ENCODE measurements at regions not wholly inside any gene's neighbourhood (a gene's known extent, or its start where the extent isn't known, plus 50 kb on each side); places are given as distances from the start of the nearest gene placed in this dataset.

DNA sequence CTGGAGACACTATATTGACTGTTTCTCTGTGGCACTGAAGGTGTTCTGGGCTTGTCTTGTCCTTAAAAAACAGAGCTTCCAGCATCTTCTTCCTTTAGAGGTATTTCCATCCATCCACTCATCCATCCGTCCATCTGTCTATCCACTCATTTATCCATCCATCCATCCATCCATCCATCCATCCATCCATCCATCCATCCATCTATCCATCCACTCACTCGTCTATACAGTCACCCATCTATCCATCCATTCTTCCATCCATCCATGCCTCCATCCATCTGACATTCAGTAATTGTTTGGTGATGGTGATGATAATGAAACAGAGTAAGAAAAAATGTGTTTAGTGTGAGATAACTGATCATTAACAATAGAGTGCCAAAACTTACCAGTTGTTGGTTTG is 334.8 kb downstream of the NSG2 start:
- no peak for DNase-seq

DNA sequence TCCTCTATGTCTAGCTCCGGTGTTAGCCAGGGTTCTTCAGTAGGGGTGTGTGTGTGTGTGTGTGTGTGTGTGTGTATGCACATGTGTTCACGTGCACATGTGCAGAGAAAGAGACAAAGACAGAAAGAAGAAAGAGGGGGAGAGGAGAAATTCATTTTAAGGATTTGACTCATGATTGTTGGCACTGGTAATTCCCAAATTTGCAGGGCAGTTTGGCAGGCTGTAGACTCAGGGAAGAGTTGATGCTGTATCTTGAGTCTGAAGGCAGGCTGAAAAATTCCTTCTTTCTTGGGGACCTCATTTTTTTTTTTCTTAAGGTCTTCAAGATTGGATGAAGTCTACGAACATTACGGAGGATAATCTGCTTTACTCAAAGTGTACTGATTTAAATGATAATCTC is 335.7 kb downstream of the NSG2 start:
- DNase-seq, result no peak

DNA sequence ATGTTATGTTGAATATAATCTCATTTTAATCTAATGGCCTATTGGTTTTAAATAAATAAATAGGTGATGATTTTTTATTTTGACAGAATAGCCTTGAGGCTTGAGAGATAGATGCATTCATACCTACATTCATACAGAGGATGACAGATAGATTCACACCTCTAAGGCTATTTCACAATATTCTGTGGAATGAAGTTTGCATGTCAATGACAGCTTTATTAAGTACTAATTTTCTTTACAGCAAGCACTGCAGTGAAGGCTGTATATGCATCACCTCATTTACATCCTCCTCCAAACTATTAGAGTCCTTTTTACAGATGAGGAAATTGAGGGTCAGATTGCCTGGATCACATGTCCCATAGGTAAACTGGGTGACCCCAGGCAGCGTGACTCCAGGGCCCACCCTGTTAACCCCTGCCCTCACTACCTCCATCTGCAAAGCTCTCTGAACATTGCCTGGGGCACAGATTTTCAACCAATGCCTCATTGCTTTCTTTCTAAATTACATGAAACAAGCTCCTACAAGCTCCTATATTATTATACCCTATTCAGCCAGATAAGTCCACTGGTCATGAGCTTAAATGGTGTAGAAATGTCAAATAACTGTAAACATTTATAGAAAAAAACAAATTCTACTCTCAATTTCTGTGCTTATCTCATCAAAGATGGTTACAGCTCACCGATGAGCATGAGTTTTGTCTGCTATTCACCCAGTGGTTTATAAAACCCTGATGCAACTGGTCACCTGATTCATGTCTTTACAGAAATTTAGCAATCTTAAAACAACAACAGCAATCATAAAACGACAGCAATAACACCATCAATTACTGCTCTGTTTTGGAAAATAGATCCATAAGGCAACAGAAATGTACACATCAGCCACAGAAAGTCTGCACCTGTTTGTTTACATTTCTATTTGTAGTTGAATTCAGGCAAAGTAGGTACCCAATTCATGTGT is 338.0 kb downstream of the NSG2 start:
- no peak for DNase-seq

GRCh38 chr5:174384509-174384947 is 339.0 kb downstream of the NSG2 start:
- no peak for DNase-seq

GRCh38 chr5:174386306-174386705 is 338.1 kb upstream of the MSX2 start:
- no peak for DNase-seq

- DNase-seq, result no peak
Observed at GRCh38 chr5:174386846-174387245, 337.5 kb upstream of the MSX2 start.

DNA sequence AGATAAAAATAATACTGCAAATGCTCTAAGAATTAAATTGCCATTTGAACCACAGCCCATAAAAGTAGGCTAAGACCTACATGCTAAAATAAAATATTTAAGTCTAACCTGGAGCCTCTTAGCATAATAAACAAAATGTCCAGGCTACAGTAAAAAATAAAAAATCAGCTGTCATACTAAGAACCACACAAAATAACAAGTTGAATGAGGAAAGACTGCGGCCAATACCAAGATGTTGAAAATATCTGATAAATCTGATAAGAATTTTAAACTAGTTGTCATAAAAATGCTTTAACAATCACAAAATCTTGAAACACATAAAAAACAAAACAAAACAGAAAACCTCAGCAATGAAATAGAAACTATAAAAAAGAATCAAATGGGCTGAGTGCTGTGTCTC is 336.9 kb upstream of the MSX2 start:
- no peak for DNase-seq

GRCh38 chr5:174392892-174393291 is 331.5 kb upstream of the MSX2 start:
- no peak for DNase-seq

GRCh38 chr5:174396541-174396940 is 327.8 kb upstream of the MSX2 start:
- no peak for DNase-seq

DNA sequence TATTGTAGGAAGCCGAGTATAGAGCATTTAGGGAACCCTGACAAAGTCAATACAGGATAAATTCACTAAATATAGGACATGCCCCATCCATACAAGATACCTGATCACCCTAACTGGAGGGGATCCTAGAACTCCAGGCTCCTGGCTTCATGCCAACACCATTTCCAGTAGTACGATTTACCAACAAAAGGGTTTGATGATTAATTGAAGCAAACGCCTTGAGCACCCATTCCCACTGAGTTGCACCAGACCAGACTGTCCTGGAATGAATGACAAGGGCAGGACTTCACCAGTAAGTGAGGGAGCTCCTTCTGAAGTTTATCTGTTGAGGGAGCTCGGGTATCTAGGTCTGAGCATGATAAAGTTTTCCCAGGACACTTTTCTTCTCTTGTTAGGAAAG is 327.2 kb upstream of the MSX2 start:
- no peak for DNase-seq

GRCh38 chr5:174398171-174398570 is 326.2 kb upstream of the MSX2 start:
- no peak for DNase-seq

DNA sequence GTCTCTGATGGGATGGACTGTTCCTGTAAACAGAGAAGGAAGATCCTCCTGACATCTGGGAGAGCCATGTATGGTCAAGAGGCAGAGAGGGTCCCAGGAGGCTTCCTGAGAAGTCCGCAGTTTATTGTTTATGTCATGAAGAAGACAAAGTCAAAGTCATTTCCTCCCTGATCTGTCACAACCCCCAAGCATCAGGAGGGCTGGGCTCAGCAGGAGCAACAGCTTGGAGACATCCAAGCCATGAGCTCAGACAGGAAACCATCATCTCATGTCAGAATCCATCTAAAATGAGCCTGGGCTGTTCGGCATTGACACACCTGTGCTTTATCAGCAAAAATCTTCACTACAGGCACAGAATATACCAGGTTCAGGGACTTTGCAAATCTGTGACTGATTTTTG is 325.0 kb upstream of the MSX2 start:
- DNase-seq, result no peak

GRCh38 chr5:174400461-174400860 is 323.9 kb upstream of the MSX2 start:
- no peak for DNase-seq

DNA sequence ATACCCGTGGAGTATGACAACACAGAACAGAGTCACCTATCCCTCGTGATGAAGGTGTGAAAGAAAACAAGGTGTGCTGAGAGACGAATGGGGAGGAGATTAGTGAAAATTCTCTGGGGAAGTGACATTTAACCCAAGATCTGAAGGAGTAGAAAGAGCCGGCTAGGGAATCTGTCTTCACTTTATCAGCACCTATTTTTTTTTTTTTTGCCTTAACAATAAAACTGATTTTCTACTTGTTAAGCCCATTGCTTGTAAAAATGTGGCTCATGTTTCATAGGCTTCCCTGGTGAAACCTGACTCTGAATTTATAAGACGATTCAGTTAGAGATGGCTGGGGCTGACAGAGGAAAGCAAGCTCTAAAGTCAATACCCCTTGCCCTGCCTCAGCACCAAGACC is 322.6 kb upstream of the MSX2 start:
- DNase-seq, result no peak

GRCh38 chr5:174402222-174402812 is 322.1 kb upstream of the MSX2 start:
- DNase-seq, result no peak

- no peak for DNase-seq
Observed at GRCh38 chr5:174404848-174405247, 319.5 kb upstream of the MSX2 start.

- DNase-seq, result no peak
Observed at GRCh38 chr5:174409070-174409469, 315.3 kb upstream of the MSX2 start.

DNA sequence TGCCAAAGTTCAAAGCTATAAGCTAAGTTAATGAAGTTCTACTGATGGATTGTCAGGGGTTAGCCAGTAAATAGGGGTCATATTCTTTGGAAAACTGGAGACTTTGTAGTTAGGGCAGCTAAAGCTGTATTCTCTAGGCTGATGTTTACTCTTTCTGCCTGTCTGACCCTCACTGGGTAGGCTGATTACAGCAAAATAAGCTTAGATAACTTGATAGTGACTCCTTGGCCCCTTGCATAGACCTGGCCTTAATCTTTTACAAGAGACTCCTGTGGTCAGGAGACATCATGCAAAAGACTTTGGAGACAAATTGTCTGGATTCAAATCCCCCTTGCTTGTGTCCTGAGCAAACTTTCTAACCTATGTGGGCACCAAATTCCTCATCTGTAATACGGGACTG is 314.4 kb upstream of the MSX2 start:
- no peak for DNase-seq

DNA sequence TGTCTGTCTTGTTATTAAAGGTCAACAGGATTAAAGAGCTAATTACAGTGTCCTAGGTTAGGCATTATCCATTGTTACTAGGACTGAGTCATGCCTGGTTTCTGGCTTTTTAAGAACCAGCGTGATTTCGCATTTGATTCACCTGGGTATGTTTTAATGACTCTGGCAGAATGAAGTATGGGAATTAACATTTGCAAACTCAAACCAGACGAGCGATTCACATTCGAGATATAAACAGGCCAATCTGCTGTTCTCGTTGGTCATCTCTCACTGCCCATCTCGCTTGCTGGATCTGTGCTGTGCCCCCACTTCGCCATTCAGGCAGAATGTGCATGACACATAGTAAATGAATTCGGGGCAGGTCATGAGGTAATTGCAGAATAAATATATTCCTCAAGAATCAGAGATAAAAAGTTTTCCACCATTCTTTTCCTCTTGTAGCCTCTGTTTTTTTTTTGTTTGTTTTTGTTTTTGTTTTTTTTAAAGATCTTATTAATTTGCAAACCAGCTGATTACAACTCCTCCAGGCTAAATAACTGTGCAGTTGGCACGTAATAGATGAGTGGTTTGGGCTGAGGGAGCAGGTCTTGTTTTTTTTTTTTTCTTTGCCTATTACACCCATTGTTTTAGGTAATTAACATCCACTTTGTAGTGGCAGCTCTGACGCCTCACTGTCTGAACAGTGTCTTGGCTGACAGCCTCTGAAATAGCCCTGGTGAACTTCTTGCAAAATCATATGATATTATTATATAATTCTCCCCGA is 313.5 kb upstream of the MSX2 start:
- DNase-seq, result no peak

DNA sequence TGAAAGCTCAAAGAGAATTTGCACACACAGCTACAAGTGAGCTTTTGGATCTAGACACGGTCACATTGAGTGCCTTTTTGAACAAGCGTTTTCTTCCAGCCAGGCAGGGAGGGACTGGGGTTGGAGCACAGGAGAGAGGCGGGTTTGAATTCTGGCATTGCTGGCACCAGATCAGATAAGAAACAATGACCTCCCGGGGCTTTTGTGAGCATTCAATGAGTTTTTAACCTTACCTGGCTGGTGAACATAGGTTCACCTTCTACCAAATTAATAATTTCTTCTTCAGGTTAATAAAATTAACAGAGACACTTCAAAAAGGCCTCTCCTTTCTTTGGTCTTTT is 312.9 kb upstream of the MSX2 start:
- no peak for DNase-seq

DNA sequence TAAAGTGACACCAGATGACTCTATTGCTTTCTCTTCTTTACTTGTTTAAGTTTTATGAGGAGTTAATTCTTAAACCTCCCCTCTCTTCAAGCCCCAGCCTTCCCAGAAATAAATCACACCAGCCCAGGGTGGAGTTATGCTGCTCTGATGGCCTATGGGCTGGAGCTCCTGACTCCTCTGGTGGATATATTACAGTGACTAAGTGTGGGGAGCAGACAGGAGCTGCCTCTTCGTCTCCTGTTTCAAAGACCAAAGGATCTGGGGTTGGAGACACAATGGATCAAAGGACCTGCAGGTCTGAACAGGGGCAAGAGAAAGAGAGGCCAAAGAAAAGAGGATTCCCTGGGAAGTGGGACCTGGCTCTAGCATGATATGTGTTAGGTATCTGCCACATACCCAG is 312.0 kb upstream of the MSX2 start:
- DNase-seq, result no peak

GRCh38 chr5:174412941-174413340 is 311.4 kb upstream of the MSX2 start:
- no peak for DNase-seq

DNA sequence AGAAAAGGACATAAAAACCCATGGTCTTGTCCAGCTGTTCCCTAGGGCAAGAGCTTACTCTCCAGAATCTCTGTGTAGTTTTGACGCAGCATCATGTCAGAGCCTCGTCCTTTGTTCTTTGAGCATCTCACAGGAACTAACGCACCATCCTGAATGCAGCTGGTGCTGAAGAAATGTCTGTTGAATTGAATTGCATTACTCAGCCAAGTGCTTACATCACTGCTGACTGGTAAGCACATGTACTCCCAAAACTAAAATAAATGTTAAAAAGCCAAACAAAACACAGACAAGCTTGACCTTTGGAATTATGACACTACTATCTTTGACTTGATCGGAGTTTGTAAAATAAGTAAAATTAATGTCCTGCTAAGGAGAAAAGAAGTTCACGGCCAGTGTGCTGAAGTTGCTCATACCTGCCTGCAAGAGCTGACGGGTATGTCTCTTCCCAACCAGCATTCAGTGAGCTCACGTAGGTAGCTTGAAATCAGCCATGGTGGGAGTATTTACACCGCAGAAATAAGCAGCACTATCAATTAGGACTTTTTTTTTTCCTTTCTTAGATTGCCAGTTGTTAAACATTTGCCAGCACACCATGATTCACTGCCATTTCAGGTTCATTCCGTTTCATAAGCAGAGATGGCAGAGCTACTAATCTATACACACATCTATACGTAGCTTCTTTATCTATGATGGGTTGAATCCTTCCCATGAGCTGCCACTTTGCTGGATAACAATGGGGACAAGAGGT is 310.6 kb upstream of the MSX2 start:
- DNase-seq, result no peak

All from activated CD8-positive, alpha-beta memory T cell treated with anti-CD3 and anti-CD28 coated beads, Interleukin-2, amount 50 U/mL, for 48 hours (primary cell).